ENCODE measurements at regions not wholly inside any gene's neighbourhood (a gene's known extent, or its start where the extent isn't known, plus 50 kb on each side); places are given as distances from the start of the nearest gene placed in this dataset.

GRCh38 chr20:21026951-21027350 is 79.2 kb downstream of the LINC00237 start:
- H3K9me3 Mint-ChIP-seq: peaks cover 15% of the 10 kb centered on the region
- no peak overlapping the region for H3K4me3 Mint-ChIP-seq

GRCh38 chr20:21024420-21024819 is 81.7 kb downstream of the LINC00237 start:
- no peaks in the 10 kb centered on the region for H3K4me1 Mint-ChIP-seq (ENCODE audit: low read depth)
- H3K4me3 Mint-ChIP-seq: no peak overlapping the region

More at GRCh38 chr20:21026951-21027350, 79.2 kb downstream of the LINC00237 start:
- no peak for TF ChIP-seq CTCF (IDR thresholded peaks at IDR 0.05)
- Mint-ChIP-seq H3K36me3 (ENCODE audit: low read depth) (no peaks in the 10 kb centered on the region), H3K27me3 (ENCODE audit: insufficient read depth) (peaks cover 2% of the 10 kb centered on the region; the same call in 1 of the 2 replicates), H3K4me1 (ENCODE audit: low read depth) (no peaks in the 10 kb centered on the region), H3K27ac (no peak overlapping the region)
- DNase-seq: no peak

GRCh38 chr20:21022925-21023324 is 83.2 kb downstream of the LINC00237 start:
- Mint-ChIP-seq H3K4me1 (ENCODE audit: low read depth) (no peaks in the 10 kb centered on the region), H3K4me3 (no peak overlapping the region), H3K9me3 (peaks cover 9% of the 10 kb centered on the region), H3K36me3 (ENCODE audit: low read depth) (no peaks in the 10 kb centered on the region), H3K27ac (no peak overlapping the region), H3K27me3 (ENCODE audit: insufficient read depth) (peaks cover 4% of the 10 kb centered on the region; the same call in 1 of the 2 replicates)
- no peak for TF ChIP-seq CTCF (IDR thresholded peaks at IDR 0.05)
- no peak for DNase-seq

More at GRCh38 chr20:21024420-21024819, 81.7 kb downstream of the LINC00237 start:
- DNase-seq: no peak
- H3K9me3 Mint-ChIP-seq: peaks cover 9% of the 10 kb centered on the region
- peaks cover 4% of the 10 kb centered on the region; the same call in 1 of the 2 replicates for H3K27me3 Mint-ChIP-seq (ENCODE audit: insufficient read depth)
- no peaks in the 10 kb centered on the region for H3K36me3 Mint-ChIP-seq (ENCODE audit: low read depth)
- TF ChIP-seq CTCF (IDR thresholded peaks at IDR 0.05): no peak
- H3K27ac Mint-ChIP-seq: no peak overlapping the region

GRCh38 chr20:21021472-21021790 is 84.7 kb downstream of the LINC00237 start:
- Mint-ChIP-seq H3K27me3 (ENCODE audit: insufficient read depth) (peaks cover 4% of the 10 kb centered on the region; the same call in 1 of the 2 replicates), H3K36me3 (ENCODE audit: low read depth) (no peaks in the 10 kb centered on the region), H3K4me3 (no peak overlapping the region), H3K4me1 (ENCODE audit: low read depth) (no peaks in the 10 kb centered on the region), H3K9me3 (0 out of 2 replicates have a peak, but pooled peaks cover 3% of the 10 kb centered on the region), H3K27ac (no peak overlapping the region)
- no peak for DNase-seq
- no peak for TF ChIP-seq CTCF (IDR thresholded peaks at IDR 0.05)

- H3K9me3 Mint-ChIP-seq: 0 out of 2 replicates have a peak, but pooled peaks cover 3% of the 10 kb centered on the region
- no peak overlapping the region for H3K27ac Mint-ChIP-seq
- peaks cover 4% of the 10 kb centered on the region; the same call in 1 of the 2 replicates for H3K27me3 Mint-ChIP-seq (ENCODE audit: insufficient read depth)
- H3K36me3 Mint-ChIP-seq (ENCODE audit: low read depth): no peaks in the 10 kb centered on the region
- H3K4me3 Mint-ChIP-seq: no peak overlapping the region
- H3K4me1 Mint-ChIP-seq (ENCODE audit: low read depth): no peaks in the 10 kb centered on the region
- no peak for TF ChIP-seq CTCF (IDR thresholded peaks at IDR 0.05)
- no peak for DNase-seq
These were observed 85.3 kb downstream of the LINC00237 start for GRCh38 chr20:21020659-21021471.

All from HFFc6 (cell line).